ENCODE measurements at regions not wholly inside any gene's neighbourhood (a gene's known extent, or its start where the extent isn't known, plus 50 kb on each side); places are given as distances from the start of the nearest gene placed in this dataset.

GRCh38 chr12:63085120-63085519 is 65.9 kb downstream of the AVPR1A start:
- no peak for TF ChIP-seq SP1 (IDR thresholded peaks at IDR 0.05)
- no peak for TF ChIP-seq CTBP1 (IDR thresholded peaks at IDR 0.05; ENCODE audit: borderline replicate concordance)
- TF ChIP-seq FOXM1 (IDR thresholded peaks at IDR 0.05; ENCODE audit: borderline replicate concordance): no peak

All from HEK293T (cell line).